ENCODE measurements at regions not wholly inside any gene's neighbourhood (a gene's known extent, or its start where the extent isn't known, plus 50 kb on each side); places are given as distances from the start of the nearest gene placed in this dataset.
A peak's percentile ranks its signal among the peaks of the same experiment; 100 is the strongest.
"Not testable (repeated sequence)": the region's sequence is repeated elsewhere in the genome, so short reads cannot be mapped to it uniquely, and the experiment has no call there.

- intact Hi-C loops (cut with DNase I), result no loop called here
Measured at GRCh38 chr13:47892374-47892773, 108.7 kb downstream of the SUCLA2 start.

DNA sequence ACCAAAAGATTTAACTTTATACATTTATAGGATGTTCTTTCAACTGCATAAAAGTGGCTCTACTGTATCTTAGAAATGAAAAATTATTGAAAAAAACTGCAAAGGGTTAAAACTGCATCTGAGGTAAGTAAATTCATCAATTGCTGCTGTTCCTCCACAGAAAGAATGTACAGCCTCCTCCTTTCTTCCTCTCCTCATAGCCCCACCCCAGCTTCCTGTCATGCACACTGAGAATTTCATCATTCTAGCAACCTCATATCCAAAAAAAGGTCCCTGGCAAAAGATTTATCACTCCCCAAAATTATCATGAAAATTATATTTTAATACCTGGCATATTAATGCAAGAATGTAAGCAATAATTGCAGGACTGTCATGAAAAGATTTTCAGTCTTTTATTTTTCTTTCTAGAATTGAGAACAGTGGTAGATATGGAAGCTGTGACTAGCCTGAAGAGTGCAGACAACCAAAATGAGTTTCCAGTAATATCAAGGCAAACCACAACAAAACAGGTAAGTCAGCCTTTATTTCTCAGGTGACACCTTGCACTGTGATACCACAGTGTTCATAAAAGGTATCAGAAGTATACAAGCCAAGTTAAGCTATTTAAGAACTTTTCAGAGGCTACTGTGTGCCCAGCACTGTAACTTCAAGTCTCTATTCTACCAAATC is 110.8 kb downstream of the SUCLA2 start:
- intact Hi-C loops (cut with DNase I), result no loop called here

More at GRCh38 chr13:47892374-47892773, 108.7 kb downstream of the SUCLA2 start:
- DNase-seq, result no peak

GRCh38 chr13:47886314-47886713 is 114.8 kb downstream of the SUCLA2 start:
- DNase-seq, result no peak
- intact Hi-C loops (cut with DNase I), result no loop called here

More for the DNA sequence above, 110.8 kb downstream of the SUCLA2 start:
- peak in 2 of 42 donors; percentile 9 to 27 for DNase-seq

GRCh38 chr13:47875201-47875600 is 125.9 kb downstream of the SUCLA2 start:
- DNase-seq, result no peak
- intact Hi-C loops (cut with DNase I), result no loop called here

- intact Hi-C loops (cut with DNase I); DNase-seq: not testable (repeated sequence)
Measured at GRCh38 chr13:47873987-47874386, 127.1 kb downstream of the SUCLA2 start.

DNA sequence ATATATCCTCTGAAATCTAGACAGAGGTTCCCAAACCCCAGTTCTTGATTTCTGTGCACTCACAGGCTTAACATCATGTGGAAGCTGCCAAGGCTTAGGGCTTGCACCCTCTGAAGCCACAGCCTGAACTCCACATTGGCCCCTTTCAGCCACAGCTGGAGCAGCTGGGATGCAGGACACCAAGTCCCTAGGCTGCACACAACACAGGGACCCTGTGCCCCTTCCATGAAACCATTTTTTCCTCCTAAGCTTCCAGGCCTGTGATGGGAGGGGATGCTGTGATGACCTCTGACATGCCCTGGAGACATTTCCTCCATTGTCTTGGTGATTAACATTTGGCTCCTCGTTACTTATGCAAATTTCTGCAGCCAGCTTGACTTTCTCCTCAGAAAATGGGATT is 127.8 kb downstream of the SUCLA2 start:
- intact Hi-C loops (cut with DNase I); DNase-seq: not testable (repeated sequence)

DNA sequence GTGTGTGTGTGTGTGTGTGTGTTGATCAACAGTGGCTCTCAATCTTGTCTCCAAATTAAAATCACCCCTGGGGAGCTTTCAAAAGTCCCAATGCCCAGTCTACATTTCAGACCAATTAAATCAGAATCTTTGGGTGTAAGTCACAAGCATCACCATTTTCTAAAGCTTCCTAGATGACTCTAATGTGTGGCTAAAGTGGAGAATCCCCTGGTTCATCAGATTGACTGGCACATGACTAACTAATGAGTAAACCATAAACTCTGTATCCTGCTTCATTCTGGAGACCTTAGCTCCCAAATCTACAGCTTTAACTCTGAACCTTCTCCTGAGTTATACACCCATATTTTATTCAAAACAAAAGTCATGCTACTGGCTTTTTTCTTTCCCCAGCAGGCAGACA is 131.3 kb downstream of the SUCLA2 start:
- intact Hi-C loops (cut with DNase I), result no loop called here
- DNase-seq, result no peak

DNA sequence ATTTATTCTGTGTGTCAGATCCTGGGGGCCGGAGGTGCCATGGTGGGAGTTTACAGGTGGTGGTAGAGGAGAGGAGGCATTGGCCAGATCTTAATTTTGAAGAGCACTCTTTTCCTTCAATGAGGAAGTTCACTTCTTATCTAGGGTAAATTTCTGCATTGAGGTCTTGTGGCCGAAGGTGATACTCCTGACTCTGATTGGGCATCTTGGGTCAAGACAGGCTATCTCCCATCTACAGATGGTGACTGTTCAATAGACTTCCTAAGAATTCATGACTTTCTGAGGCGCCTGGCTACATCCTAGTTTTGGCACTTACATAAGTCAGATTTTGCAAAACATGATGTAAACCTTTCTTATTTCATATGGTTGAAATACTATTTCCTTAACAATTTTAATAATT is 135.2 kb downstream of the SUCLA2 start:
- intact Hi-C loops (cut with DNase I), result no loop called here
- no peak for DNase-seq

GRCh38 chr13:47862841-47863240 is 138.2 kb downstream of the SUCLA2 start:
- DNase-seq, result no peak
- intact Hi-C loops (cut with DNase I), result no loop called here

DNA sequence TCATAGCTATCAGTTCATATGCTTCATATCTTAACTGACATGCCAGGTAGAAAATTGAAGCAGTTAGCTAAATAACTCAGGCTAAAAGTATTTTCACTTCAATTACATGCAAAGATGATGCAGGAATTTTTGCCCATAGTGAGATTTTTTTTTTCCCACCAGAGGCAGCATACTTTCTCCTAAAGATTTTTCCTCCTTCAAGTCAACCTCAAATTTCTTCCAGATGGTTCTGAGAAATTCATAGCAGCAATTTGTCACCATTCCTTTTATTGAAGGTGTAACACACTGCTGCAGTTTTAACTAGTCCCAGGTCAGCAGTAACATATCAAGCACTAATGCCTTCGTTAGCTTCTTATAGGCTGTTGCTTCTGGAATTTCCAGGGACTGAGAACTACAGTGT is 141.9 kb downstream of the SUCLA2 start:
- intact Hi-C loops (cut with DNase I), result no loop called here
- no peak for DNase-seq

DNA sequence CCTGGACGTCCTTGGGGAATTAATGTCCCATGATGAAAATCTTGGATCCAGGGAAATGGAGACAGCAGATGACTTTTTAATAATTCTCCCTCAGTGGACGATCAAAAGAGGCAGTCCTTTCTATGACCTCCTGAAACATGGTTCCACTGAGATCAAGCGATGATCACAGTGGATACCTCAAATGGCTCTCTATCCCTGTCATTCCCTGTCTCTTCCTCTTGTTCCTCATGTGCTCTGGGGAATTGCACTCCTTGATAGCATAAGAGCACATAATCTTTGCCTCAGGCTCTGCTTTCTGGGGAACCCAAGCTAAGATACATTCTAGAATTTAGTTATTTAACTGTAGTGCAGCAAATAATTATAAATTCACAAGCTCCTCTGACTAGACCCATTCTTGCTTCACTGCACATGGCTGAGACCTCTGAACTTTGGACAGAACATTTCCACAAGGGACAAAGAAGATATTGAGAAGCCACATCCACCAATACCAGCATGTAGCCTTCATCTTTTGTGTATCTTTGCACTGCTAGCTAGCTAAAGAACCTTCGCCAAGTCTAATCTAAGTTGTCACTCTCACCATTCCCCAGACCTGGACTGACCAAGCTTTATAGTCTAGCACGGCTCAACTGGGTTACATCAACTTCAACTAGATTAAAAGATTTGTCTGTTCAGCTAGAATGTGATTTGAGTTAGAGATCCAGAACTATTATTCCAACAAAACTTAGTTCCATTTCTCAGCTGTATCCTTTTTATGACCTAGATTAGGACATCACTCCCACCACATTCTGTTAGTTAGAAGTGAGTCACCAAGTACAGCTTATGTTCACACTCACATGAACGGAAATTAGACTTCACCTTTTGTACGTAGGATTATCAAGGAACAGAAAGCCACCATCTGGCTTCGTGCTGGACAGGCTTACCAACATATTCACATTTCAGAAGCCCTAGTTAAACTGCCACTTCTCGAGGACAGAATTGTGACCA is 142.7 kb downstream of the SUCLA2 start:
- intact Hi-C loops (cut with DNase I), result no loop called here
- no peak for DNase-seq

- no peak for DNase-seq
- intact Hi-C loops (cut with DNase I), result no loop called here
Measured at GRCh38 chr13:47853236-47853635, 147.8 kb downstream of the SUCLA2 start.

DNA sequence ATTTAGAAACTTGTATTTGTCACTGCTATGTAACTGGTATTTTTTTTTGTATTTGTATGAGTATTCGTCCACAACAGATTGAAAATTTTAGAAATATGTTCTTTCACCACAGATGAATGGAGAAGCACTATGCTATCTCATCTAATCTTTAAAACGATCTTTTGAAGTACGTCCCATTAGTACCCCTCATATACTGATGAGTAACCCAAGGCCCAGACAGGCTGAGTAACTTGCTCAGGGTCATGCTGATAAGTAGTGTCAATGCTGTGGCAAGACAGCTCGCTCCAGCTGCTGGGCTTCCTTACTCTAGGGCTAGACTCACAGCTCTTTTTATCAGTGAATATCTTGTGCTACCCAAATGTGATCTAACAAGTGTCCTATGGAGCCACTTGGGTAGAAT is 154.2 kb downstream of the SUCLA2 start:
- no peak for DNase-seq
- intact Hi-C loops (cut with DNase I), result no loop called here

DNA sequence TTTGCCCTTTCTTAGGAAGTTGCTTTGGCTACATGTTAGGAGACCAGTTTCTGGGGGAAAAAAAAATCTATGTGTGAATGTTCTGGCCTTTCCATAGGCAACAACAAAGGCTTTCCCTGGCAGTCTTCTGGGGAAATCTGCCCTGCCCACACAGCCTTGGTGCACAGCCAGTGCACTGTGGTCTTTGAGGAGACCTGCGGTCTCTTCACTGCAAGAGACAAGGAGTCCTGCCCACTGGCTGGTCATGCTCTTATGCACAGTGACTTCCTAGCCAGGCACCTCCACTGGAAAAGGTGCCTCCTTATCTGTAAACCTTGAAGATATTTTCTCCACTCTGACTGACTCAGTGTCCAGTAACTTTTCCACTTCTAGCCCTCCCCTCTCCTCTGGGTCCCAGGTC is 155.1 kb downstream of the SUCLA2 start:
- intact Hi-C loops (cut with DNase I), result no loop called here
- no peak for DNase-seq

DNA sequence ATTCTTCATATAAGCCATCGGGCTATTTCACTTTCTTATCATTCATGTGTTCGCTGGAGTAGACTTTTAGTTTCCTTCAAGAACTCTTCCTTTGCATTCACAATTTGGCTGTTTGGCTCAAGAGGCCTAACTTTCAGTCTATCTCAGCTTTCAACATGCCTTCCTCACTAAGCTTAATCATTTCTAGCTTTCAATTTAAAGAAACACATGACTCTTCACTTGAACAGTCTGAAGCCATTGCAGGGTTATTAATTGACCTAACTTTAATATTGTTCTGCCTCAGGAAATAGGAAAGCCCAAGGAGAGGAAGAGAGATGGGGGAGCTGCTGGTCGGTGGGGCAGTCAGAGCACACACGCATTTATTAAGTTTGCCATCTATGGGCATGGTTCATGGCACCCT is 158.1 kb downstream of the SUCLA2 start:
- DNase-seq, result peak in 1 of 42 donors; percentile 10
- intact Hi-C loops (cut with DNase I), result no loop called here

DNA sequence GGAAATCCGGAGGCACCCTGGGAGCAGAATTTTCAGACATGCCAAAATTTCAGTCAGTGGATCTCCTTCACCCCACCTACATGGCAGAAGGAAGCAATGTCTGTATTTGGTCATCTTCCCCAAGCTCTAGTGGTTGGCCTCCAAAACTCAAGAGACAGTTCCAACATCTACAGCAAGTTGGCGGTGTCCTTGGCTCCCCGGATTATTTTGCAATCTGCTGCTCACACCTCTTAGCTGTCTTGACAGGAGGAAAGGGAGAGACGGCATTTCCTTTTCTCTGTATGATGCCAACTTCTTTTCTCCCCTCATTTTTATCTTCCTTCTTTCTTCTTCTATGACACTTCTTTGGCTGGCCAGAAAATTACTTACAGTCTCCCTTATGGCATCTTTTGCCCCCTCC is 159.9 kb downstream of the SUCLA2 start:
- intact Hi-C loops (cut with DNase I), result no loop called here
- DNase-seq, result peak in 1 of 42 donors; percentile 4

DNA sequence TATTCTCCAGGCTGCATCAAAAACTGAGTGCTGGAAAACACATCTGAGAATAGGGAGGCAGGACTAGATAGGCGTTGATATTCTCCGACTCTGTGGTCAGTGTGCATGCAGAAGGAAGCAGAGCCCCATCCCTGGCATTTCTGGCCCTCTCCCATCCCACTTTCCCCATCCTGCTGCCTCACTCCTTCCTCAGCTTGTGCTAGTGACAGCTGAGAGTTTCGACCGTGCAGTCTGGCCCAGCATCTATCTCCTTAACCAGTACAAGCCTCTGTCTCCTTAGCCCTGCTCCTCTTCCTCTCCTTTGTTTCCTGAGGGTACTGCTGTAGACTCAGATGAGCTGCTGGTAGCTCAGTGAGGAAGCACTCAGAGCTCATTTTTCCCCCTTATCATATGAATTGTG is 163.2 kb downstream of the SUCLA2 start:
- DNase-seq, result no peak
- intact Hi-C loops (cut with DNase I), result no loop called here

DNA sequence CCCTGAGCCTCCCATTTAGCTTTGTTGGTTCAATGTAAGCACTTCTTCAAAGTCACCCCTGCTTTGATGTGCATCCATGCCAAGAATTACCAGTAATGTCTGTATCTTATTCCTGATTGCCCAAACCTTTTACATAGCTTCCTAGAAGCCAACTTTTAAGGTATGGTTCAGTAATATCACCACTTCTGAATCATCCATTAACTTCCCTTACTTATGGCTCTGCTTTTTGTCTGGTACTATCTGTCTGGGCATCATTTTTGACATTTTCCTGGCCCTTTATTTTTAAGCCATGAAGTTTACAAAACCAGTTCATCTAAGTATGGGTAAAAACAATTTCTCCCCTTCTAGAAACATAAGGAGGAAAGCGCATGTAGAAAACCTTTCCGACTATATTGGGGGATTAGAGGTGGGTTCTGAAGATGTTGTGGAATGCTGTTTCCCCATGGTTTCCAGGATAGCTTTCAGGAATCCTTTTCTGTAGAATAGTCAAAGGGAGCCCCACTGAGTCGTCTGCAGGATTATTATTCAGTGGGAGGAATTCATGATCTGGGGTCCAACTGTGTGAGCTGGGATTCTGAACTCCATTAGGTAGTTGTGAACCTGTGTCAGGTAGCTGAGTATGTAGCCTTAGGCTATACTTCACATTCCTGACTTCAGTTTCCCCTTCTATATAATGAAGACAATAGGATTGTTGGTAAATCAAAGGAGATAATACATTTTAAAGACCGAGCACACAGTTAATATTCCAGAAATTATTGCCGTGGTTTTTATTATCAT is 163.8 kb downstream of the SUCLA2 start:
- DNase-seq, result no peak
- intact Hi-C loops (cut with DNase I), result no loop called here

DNA sequence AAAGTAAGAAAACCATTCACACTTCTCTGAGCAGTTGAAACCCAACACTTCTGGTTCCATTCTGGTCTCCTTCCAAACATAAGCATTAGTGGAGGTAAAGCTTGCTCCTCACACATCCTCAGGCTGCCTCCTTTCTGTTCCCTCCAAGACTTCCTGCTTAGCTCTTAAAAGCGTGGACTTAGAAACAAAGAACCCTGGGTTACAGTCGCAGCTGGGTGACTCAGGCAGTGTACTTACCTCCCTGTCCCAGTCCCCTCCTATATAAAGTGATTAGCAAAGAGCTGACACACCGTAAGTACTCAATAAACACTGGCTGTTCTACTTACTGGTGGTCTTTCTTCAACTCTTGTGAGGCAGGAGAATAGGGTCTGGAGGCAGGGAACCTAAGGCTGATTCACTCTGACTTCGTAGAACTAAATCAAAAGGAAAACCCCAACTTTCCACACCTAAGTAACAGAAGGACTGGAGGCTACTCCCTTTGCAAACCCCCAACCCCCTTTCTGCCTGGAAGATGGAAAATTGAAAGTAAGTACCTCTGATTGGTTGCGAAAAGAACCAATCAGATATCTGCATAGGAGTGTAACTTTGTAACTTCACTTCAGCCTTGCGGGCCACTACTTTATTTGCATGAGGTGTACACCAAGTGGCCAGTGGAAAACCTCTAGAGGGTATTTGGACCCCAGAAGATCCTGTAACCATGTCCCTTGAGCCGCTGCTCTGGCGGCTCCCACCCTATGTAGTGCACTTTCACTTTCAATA is 165.4 kb downstream of the SUCLA2 start:
- intact Hi-C loops (cut with DNase I), result no loop called here
- peak in 1 of 42 donors; percentile 2 for DNase-seq

Data from head of caudate nucleus (tissue), 42 donors.